Effector CD8-positive, alpha-beta T cell (primary cell): ENCODE measurements at regions not wholly inside any gene's neighbourhood (a gene's known extent, or its start where the extent isn't known, plus 50 kb on each side); places are given as distances from the start of the nearest gene placed in this dataset.
A peak's percentile ranks its signal among the peaks of the same experiment; 100 is the strongest.

Source experiments
- DNase-seq: peaks from one replicate; lab custom pipeline; 2025; lab: John Stamatoyannopoulos, UW

DNA sequence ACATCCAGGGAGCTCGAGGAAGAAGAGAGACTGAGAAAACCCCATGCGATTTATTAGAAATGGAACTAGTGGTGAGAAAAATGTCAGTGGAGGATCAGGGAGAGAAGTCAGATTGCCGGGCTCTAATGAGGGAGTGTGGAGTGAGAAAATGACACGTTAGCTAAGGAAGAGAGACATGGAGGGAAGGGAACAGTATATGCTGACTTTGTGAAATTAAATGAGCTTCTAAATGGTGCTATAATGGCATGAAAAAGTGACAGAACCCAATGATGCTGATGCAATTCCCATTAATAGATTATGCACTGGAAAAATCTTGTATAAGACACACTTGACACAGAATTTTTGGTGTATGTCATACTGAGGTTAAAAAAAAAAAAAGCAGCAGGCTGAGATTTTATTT is 112.6 kb downstream of the HSPH1 start:
- DNase-seq, result no peak

DNA sequence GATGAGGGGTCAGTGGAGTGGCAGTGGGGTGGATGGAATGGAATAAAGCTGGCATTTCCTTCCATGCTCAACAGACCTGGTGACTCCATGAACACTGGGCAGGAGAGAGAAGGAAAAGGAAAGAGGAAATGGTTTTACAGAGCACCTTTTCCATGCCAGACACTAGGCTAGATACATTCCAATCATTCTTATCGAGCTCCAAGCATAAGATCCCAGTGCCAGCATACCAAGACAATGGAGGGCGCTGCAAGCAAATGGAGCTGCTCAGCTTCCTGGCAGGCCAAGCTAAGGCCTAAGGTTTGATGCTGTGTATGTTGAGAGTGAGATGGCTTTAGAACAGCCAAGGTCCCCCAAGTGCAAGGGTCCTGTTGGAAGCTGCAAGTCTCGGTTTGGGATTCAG is 113.2 kb downstream of the HSPH1 start:
- DNase-seq, result no peak

- DNase-seq, result no peak
Measured at GRCh38 chr13:31046711-31047279, 114.3 kb downstream of the TEX26 start.

GRCh38 chr13:31045286-31046081 is 113.0 kb downstream of the TEX26 start:
- no peak for DNase-seq

DNA sequence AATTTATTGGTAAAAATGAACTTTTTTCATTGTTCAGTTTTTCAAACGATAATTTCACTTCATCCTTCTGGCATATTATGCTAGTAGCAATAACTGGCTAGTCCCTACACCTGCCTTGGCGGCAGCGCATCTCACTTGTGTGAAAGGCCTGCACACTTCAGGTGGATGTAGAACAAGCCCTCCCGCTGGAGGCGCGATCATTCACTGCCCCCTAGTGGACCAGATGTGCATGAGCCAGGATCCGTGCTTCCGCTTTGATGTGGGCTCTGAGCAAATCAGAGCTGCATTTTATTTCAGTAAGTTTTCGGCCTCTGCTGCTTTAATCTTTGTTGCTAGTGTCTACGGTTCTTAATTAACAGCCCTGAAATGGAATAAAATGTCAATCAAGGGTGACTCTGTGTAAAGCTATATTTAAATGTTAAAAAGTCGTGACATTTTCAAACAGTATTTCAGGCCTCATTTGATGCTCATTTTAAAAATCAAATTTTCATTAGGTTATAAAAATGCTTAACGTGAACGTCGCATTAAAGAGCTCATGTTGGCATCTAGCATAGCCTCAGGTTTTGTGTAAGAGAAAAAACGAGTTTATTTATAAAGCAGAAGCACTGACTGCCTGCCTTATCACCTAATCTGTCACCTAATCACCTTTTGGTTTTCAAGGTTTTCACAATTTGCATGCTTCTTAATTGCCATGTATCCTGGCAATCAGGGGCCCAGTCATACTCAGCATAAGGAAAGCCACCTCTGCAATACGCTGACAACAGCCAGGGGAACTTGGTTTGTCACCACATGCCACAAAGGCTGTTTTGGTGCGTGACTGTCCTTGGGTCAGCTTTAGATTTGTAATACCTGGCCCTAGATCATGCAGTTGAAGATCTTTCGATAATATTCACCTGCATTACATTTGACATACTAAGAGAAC is 112.2 kb downstream of the TEX26 start:
- peak; percentile 45 for DNase-seq

GRCh38 chr13:31043957-31044356 is 111.5 kb downstream of the TEX26 start:
- no peak for DNase-seq

- DNase-seq, result no peak
Measured at GRCh38 chr13:31042481-31043165, 110.2 kb downstream of the TEX26 start.

GRCh38 chr13:31042049-31042448 is 109.6 kb downstream of the TEX26 start:
- no peak for DNase-seq

- DNase-seq, result no peak
Measured at GRCh38 chr13:31038834-31039552, 106.5 kb downstream of the TEX26 start.

DNA sequence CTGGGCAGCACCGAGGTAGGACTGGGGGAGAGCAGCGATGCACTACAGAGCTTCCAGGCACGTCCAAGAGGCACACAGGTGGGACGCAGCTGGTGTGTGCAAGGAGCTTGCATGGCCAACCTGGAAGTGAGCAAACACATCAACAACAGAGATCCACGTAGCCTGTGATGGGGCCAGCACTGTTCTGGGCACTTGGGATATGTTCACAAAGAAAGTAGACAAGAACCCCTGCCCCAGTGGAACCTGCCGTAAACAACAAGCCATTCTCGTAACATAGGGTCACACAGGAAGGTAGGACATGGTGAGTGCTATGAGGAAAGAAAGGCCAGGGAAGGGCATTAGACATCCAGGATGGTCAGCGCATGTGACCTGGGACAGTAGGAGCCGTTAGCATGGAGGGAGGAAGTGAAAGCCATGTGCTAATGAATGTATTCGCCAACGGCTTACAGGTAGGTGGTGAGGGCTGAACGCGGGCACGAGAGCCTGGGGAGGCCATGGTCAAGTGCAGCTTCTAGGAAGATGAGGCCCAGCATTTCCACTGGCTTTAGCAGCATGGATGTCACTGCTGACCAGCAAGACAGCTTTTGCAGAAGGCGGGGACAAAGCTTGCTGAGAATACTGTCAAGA is 105.5 kb downstream of the TEX26 start:
- no peak for DNase-seq

DNA sequence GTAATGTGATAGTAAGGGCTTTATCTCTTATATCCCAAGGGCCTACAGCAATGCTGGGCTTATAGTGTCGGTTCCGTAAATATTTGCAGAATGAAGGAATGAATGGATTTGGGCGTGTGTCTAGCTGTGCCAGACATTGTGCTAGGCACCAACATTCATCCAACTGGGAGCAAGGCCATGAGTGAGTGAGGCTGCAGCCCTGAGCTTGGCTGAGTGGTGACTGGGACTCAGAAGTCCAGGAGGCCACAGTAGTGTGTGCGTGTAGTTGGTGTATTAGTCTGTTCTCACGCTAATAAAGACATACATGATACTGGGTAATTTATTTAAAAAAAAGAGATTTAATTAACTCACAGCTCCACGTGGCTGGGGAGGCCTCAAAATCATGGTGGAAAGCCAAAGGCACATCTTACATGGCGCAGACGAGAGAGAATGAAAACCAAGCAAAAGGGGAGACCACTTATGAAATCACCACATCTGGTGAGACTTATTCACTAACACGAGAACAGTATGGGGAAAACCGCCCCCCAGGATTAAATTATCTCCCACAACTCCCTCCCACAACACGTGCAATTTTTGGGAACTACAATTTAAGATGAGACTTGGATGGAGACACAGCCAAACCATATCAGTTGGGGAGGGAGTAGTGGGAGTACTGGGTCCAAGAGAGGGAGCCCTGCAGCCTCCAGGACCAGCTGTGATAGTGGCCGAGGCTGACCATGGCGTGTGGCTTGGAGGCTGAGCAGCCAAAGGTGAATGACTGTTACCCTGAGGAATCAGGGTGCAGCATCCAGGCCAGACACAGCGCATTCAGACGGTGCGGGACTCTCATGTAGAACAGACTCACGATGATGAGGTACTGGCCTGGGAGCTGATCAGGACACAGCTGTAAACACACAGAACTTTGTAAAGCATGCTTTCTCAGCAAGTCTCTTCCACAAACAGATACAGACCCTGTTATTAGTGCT is 104.6 kb downstream of the TEX26 start:
- no peak for DNase-seq

GRCh38 chr13:31035185-31035965 is 102.9 kb downstream of the TEX26 start:
- no peak for DNase-seq

- no peak for DNase-seq
Measured at GRCh38 chr13:31032528-31033113, 100.2 kb downstream of the TEX26 start.

DNA sequence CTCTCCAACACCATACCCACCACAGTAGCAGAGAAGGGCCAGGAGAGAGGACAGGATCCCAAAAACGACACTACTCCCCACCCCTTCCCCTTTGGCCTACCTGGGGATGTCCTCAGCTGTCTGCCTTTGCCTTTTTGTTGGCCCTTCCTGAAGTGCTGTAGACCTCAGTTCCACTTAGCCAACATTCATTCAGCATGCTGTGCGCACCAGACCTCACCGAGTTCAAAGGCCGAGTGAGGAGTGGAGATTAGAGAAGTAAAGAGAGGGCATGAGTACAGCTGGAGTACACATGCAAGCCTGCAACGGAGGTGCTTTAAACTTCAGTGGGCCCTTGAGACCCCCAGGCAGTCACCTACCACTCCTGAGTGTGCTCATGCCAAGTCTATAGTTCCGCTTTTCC is 99.0 kb downstream of the TEX26 start:
- no peak for DNase-seq

- DNase-seq, result no peak
Measured at GRCh38 chr13:31029102-31029501, 96.6 kb downstream of the TEX26 start.

GRCh38 chr13:31027136-31027535 is 94.7 kb downstream of the TEX26 start:
- no peak for DNase-seq
